Gastroesophageal sphincter (tissue), 3 donors: ENCODE measurements at regions not wholly inside any gene's neighbourhood (a gene's known extent, or its start where the extent isn't known, plus 50 kb on each side); places are given as distances from the start of the nearest gene placed in this dataset.

Experiments used
- EP300 ChIP-seq: sonication (generic); formaldehyde crosslinking; IDR thresholded peaks from one replicate; pipeline ENCODE4 v1.6.1; 2017; ENCODE audit warnings: antibody characterized with exemption, mild to moderate bottlenecking
- POLR2A ChIP-seq, 2 donors: fragments of 450-650 bp; IDR thresholded peaks; one replicate each; pipeline ENCODE4 v1.6.1; 2017; ENCODE audit warnings: antibody characterized with exemption in 2 of 2, mild to moderate bottlenecking in 2 of 2, moderate library complexity in 1 of 2
- TF ChIP-seq, protein P1 (sequence below), 4 experiments: fragments of 200-600 bp in 2 of 4; fragments of 450-650 bp in 2 of 4; sonication (generic) in 1 of 4; IDR thresholded peaks; one replicate each; pipeline ENCODE4 v1.5.1; 2017 to 2019; ENCODE audit warnings: antibody characterized with exemption in 4 of 4, mild to moderate bottlenecking in 2 of 4, moderate library complexity in 2 of 4

DNA sequence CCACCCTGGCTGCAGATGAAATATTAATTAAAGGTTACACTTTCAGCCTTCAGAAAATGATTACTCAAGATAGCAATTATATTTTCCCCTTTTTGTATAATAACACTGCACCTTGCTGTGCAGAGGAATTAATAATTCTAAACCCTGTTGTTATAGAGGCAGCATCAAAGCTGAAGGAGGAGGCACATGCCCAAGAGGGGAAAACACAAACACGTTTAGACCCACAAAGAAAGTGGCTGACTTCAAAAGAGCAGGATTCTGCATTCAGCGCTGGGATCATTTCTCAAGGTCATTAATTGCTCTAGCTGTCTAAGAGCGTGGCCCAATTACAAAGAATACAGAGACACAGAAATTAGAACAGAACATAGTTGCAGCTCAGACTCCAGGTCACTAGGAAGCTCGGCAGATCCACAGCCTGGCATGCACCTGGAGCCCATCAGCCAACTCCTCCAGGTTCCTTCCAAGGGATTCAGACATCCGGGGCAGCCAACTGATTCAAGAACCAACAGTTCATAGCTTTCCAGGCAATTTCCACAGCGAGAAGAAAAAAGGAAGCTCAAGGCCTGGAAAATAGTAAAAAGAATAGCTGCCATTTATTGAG is 102.3 kb upstream of the ID2 start:
- TF ChIP-seq EP300 = no peak
- TF ChIP-seq, protein P1, sequence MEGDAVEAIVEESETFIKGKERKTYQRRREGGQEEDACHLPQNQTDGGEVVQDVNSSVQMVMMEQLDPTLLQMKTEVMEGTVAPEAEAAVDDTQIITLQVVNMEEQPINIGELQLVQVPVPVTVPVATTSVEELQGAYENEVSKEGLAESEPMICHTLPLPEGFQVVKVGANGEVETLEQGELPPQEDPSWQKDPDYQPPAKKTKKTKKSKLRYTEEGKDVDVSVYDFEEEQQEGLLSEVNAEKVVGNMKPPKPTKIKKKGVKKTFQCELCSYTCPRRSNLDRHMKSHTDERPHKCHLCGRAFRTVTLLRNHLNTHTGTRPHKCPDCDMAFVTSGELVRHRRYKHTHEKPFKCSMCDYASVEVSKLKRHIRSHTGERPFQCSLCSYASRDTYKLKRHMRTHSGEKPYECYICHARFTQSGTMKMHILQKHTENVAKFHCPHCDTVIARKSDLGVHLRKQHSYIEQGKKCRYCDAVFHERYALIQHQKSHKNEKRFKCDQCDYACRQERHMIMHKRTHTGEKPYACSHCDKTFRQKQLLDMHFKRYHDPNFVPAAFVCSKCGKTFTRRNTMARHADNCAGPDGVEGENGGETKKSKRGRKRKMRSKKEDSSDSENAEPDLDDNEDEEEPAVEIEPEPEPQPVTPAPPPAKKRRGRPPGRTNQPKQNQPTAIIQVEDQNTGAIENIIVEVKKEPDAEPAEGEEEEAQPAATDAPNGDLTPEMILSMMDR (IDR thresholded peaks at IDR 0.05) = no peak
- no peak for TF ChIP-seq POLR2A (IDR thresholded peaks at IDR 0.05)
